ENCODE measurements at regions not wholly inside any gene's neighbourhood (a gene's known extent, or its start where the extent isn't known, plus 50 kb on each side); places are given as distances from the start of the nearest gene placed in this dataset.
A peak's percentile ranks its signal among the peaks of the same experiment; 100 is the strongest.

DNA sequence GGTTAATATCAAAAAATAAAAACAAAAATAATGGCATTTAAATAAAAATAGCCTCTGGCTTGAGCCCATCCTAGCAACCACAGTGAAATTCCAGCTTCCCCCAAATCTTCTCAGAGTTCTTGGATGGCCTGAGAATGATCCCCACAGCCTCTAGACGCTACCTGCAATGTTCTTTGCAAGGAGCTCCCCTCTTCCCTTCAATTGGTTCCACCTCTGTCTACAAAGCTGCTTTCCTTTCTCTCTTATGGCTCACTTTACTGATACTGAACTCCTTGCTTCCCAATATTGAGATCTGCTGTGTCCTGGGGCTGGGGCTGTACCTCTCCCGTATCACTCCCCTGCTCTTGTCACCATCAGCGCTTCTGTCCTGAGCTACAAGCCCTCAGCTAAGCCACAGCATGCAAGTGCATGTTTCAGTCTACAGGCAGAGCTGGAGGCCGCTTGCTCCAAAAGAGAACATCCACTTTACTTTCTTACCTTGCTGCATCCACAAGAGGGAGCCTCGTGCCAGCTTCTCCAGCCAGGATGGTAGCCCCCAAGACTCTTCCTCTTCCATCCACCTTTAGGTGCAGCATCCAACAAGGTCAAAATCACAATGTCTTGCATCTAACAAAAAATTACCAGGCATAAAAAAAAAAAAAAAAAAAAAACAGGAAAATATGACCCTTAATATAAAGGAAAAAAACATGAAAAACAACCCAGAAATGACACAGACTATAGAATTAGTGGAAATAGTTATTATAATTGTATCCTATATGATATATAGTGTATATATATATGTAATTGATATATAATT, 57.4 kb upstream of the PRSS3 start:
- no peak overlapping the region for H3K27ac ChIP-seq (ENCODE audit: extremely low read length, insufficient read depth, low read length)
- POLR2A ChIA-PET: no interaction called here
- TF ChIP-seq STAG1 (CRISPR knock-in tag; IDR thresholded peaks at IDR 0.05): peak; percentile 77
- TF ChIP-seq ZMYM2 (CRISPR knock-in tag; IDR thresholded peaks at IDR 0.05): no peak
- no peak for TF ChIP-seq RERE (CRISPR knock-in tag; IDR thresholded peaks at IDR 0.05; ENCODE audit: low read depth)
- TF ChIP-seq SMC3 (IDR thresholded peaks at IDR 0.05; ENCODE audit: low read length): peak; percentile 70
- TF ChIP-seq, protein P1, sequence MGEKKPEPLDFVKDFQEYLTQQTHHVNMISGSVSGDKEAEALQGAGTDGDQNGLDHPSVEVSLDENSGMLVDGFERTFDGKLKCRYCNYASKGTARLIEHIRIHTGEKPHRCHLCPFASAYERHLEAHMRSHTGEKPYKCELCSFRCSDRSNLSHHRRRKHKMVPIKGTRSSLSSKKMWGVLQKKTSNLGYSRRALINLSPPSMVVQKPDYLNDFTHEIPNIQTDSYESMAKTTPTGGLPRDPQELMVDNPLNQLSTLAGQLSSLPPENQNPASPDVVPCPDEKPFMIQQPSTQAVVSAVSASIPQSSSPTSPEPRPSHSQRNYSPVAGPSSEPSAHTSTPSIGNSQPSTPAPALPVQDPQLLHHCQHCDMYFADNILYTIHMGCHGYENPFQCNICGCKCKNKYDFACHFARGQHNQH (CRISPR knock-in tag; IDR thresholded peaks at IDR 0.05): no peak
- TF ChIP-seq HNRNPUL1 (IDR thresholded peaks at IDR 0.05; ENCODE audit: low read depth, low read length): no peak
- 0 out of 2 replicates have a peak, but pooled peaks have one; percentile 6 for TF ChIP-seq FOSL2 (CRISPR knock-in tag; IDR thresholded peaks at IDR 0.05)
- no peak for TF ChIP-seq ZNF12 (CRISPR knock-in tag; IDR thresholded peaks at IDR 0.05)
- TF ChIP-seq SRF (IDR thresholded peaks at IDR 0.05; ENCODE audit: low read depth, low read length): no peak
- no peak for TF ChIP-seq MXD3 (CRISPR knock-in tag; IDR thresholded peaks at IDR 0.05)
- TF ChIP-seq ZNF430 (CRISPR knock-in tag; IDR thresholded peaks at IDR 0.05): no peak
- TF ChIP-seq CTCF (CRISPR knock-in tag; IDR thresholded peaks at IDR 0.05): peak; percentile 85
- no peak for TF ChIP-seq DPF2 (CRISPR knock-in tag; IDR thresholded peaks at IDR 0.05; ENCODE audit: borderline replicate concordance, low read depth)
- no peak for TF ChIP-seq SRSF1 (optimal IDR thresholded peaks at IDR 0.05; ENCODE audit: low read depth, low read length)
- 0 out of 2 replicates have a peak, but pooled peaks have one; percentile 19 for TF ChIP-seq ELF3 (CRISPR knock-in tag; IDR thresholded peaks at IDR 0.05)
- no peak for TF ChIP-seq ZNF563 (CRISPR knock-in tag; IDR thresholded peaks at IDR 0.05)

More for the DNA sequence above, 57.4 kb upstream of the PRSS3 start:
- BruUV-seq (replicated peaks): no TSS peak
- no peak overlapping the region for H3K9ac ChIP-seq (ENCODE audit: insufficient read depth, low read depth, low read length)
- no peaks in the 10 kb centered on the region for H3K36me3 ChIP-seq (replicated peaks in 1 of 2; ENCODE audit: control insufficient read depth in 1 of 2, insufficient read depth in 2 of 2, low read length in 2 of 2)
- H3K27me3 ChIP-seq (ENCODE audit: control insufficient read depth in 1 of 2, insufficient read depth in 2 of 2, low read length in 2 of 2): no peaks in the 10 kb centered on the region; a peak in 1 of 5 replicates
- CTCF ChIA-PET (ENCODE audit: low intra/inter-chr PET ratio, low total read pairs): interaction anchor here (0.8 to 3.3 kb wide), 3 partner anchors 40 to 116 kb away, joined by 3 to 22 read pairs (median 8); no protein-coding TSS in a partner anchor
- FAIRE-seq: peak; percentile 55
- H4K20me1 ChIP-seq (ENCODE audit: insufficient read depth, low read length): no peaks in the 10 kb centered on the region
- H3K4me3 ChIP-seq (replicated peaks in 1 of 3; ENCODE audit: insufficient read depth in 1 of 3, low read depth in 2 of 3, low read length in 3 of 3): no peak overlapping the region; a peak in 1 of 6 replicates
- no peaks in the 10 kb centered on the region for H3K79me2 ChIP-seq (ENCODE audit: insufficient read depth, low read length)
- peak; percentile 56 for DNase-seq (ENCODE audit: low spot score)
- H3K9me3 ChIP-seq (ENCODE audit: low read length): no peaks in the 10 kb centered on the region
- peak; percentile 95 for ATAC-seq
- intact Hi-C loops (cut with micrococcal nuclease; ENCODE audit: unreplicated experiment) (loop anchor here (1.0 kb wide), 2 partner anchors 40 to 114 kb away; no protein-coding TSS in a partner anchor), in situ Hi-C loops (cut with HindIII; ENCODE audit: extremely low pct_ligation_motif_present, low pct_unique_long_range_greater_than_20kb) (no loop called here)
- peak overlapping the region; percentile 39; the same call in 1 of the 2 replicates for H3K4me2 ChIP-seq (ENCODE audit: low read depth, low read length)
- no peak overlapping the region for H2AFZ ChIP-seq (ENCODE audit: low read length)
- 0% methylated on average over 5 of the region's 5 CpGs for WGBS (ENCODE audit: low lambda C conversion rate)
- H3K4me1 ChIP-seq (ENCODE audit: insufficient read depth, low read length): peaks cover 13% of the 10 kb centered on the region; the same call in 1 of the 2 replicates

Data from HepG2 (cell line).